ENCODE measurements at regions not wholly inside any gene's neighbourhood (a gene's known extent, or its start where the extent isn't known, plus 50 kb on each side); places are given as distances from the start of the nearest gene placed in this dataset.
"Not testable (repeated sequence)": the region's sequence is repeated elsewhere in the genome, so short reads cannot be mapped to it uniquely, and the experiment has no call there.

DNA sequence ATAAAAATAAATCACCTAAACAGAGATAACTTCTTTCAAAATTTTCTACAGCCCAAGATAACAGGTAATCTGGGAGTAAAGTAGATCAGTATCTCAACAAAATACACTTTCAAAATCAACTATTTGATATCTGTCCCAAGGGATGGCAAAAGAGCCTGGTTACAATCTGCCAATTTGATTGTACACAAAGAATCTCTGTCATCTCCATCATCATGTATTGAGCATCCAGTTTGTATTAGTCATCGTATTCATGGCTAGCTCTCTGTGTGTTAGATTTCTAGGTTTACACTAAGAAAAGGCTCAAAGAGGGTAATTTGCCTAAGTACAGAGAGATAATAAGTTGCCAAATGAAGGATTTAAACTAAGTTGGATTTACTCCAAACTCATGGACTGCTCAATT, 329.0 kb upstream of the NRSN1 start:
- WGBS, 5 donors: 89 to 98% (median 95%) methylated on average over 1 of the region's 1 CpG
- intact Hi-C loops (cut with DNase I; ENCODE audit: low total_unique reads): no loop called here
- Histone ChIP-seq H3K27ac (no peak overlapping the region), H3K4me1 (no peaks in the 10 kb centered on the region), H3K36me3 (no peaks in the 10 kb centered on the region), H3K4me3 (no peak overlapping the region), H3K9me3 (no peaks in the 10 kb centered on the region), H3K27me3 (replicated peaks in 1 of 7) (no peaks in the 10 kb centered on the region)
- no peak for DNase-seq
- no peak for TF ChIP-seq POLR2A (IDR thresholded peaks at IDR 0.05)
- TF ChIP-seq, protein P1, sequence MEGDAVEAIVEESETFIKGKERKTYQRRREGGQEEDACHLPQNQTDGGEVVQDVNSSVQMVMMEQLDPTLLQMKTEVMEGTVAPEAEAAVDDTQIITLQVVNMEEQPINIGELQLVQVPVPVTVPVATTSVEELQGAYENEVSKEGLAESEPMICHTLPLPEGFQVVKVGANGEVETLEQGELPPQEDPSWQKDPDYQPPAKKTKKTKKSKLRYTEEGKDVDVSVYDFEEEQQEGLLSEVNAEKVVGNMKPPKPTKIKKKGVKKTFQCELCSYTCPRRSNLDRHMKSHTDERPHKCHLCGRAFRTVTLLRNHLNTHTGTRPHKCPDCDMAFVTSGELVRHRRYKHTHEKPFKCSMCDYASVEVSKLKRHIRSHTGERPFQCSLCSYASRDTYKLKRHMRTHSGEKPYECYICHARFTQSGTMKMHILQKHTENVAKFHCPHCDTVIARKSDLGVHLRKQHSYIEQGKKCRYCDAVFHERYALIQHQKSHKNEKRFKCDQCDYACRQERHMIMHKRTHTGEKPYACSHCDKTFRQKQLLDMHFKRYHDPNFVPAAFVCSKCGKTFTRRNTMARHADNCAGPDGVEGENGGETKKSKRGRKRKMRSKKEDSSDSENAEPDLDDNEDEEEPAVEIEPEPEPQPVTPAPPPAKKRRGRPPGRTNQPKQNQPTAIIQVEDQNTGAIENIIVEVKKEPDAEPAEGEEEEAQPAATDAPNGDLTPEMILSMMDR (IDR thresholded peaks at IDR 0.05 in 8 of 11, conservative IDR thresholded peaks at IDR 0.05 in 3 of 11): no peak
- TF ChIP-seq POLR2AphosphoS5 (IDR thresholded peaks at IDR 0.05): no peak

DNA sequence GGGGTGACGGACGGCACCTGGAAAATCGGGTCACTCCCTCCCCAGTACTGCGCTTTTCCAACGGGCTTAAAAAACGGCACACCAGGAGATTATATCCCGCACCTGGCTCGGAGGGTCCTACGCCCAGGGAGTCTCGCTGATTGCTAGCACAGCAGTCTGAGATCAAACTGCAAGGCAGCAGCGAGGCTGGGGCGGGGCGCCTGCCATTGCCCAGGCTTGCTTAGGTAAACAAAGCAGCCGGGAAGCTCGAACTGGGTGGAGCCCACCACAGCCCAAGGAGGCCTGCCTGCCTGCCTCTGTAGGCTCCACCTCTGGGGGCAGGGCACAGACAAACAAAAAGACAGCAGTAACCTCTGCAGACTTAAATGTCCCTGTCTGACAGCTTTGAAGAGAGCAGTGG, 321.7 kb upstream of the NRSN1 start:
- H3K4me1 ChIP-seq; DNase-seq; H3K4me3 ChIP-seq; H3K36me3 ChIP-seq; H3K27me3 ChIP-seq (replicated peaks in 1 of 7); intact Hi-C loops (cut with DNase I; ENCODE audit: low total_unique reads); H3K27ac ChIP-seq: not testable (repeated sequence)
- peaks cover 0 to 11% (median 2%) of the 10 kb centered on the region in 8 donors for H3K9me3 ChIP-seq
- WGBS, 5 donors: 90 to 98% (median 93%) methylated on average over 11 to 15 of the region's 15 CpGs

DNA sequence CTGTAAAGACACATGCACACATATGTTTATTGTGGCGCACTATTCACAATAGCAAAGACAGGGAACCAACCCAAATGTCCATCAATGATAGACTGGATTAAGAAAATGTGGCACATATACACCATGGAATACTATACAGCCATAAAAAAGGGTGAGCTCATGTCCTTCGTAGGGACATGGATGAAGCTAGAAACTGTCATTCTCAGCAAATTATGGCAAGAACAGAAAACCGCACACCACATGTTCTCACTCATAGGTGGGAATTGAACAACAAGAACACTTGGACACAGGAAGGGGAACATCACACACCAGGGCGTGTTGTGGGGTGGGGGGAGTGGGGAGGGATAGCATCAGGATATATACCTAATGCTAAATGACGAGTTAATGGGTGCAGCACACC, 304.9 kb upstream of the NRSN1 start:
- WGBS, 5 donors: 80 to 94% (median 88%) methylated on average over 4 to 5 of the region's 5 CpGs
- intact Hi-C loops (cut with DNase I; ENCODE audit: low total_unique reads): not testable (repeated sequence)

DNA sequence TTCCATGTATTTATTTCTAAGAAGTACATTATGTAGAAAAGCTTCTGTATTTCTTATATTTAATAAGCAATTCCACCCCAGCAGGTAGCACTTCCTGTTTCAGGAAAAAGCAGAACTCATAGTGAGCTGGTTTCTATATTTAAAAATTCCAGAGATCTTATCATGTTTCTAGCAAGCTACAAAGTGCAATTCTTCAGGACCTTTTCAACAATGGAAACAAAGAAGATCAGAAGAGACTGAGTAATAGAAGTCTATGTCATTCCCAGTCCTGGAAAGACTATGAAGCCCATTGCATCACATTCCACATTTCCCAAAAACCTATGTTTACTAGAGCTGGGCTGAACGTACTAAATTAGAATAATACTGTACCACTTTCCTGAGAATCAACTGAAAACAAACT, 302.6 kb upstream of the NRSN1 start:
- intact Hi-C loops (cut with DNase I; ENCODE audit: low total_unique reads): no loop called here
- H3K9me3 ChIP-seq: peaks cover 0 to 12% (median 5%) of the 10 kb centered on the region in 8 donors
- no peaks in the 10 kb centered on the region for H3K4me1 ChIP-seq
- DNase-seq: no peak
- H3K36me3 ChIP-seq: no peaks in the 10 kb centered on the region
- no peaks in the 10 kb centered on the region for H3K27me3 ChIP-seq (replicated peaks in 1 of 7)
- TF ChIP-seq, protein P1 (IDR thresholded peaks at IDR 0.05 in 8 of 11, conservative IDR thresholded peaks at IDR 0.05 in 3 of 11): no peak
- no peak for TF ChIP-seq POLR2A (IDR thresholded peaks at IDR 0.05)
- TF ChIP-seq POLR2AphosphoS5 (IDR thresholded peaks at IDR 0.05): no peak
- H3K4me3 ChIP-seq: no peak overlapping the region
- no peak overlapping the region for H3K27ac ChIP-seq
- WGBS, 5 donors: 31 to 68% (median 40%) methylated on average over 1 of the region's 1 CpG

More for the DNA sequence above, 304.9 kb upstream of the NRSN1 start:
- not testable (repeated sequence) for H3K4me3 ChIP-seq; H3K36me3 ChIP-seq; H3K27ac ChIP-seq; DNase-seq; H3K4me1 ChIP-seq; H3K27me3 ChIP-seq (replicated peaks in 1 of 7)
- peaks cover 0 to 15% (median 5%) of the 10 kb centered on the region in 8 donors for H3K9me3 ChIP-seq

DNA sequence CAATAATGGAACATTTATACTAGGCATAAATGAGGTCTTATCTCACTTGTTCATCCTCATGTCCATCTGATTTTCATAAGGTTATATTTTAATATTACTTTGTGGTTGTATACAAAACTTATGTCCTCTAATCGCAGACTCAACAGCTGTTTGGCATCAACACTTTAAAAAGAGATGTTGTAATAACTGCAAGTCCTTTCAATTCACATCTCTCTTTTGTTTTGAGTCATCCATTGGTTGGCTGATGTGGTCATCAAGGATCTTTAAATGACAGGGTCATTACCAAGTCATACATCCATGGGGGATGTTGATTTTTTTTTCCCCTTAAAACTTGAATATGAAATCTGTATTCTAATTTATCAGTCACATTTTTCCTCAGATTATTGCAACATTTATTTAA, 299.4 kb upstream of the NRSN1 start:
- WGBS, 5 donors: 67 to 89% (median 80%) methylated on average over 1 of the region's 1 CpG
- Histone ChIP-seq H3K9me3 (peaks cover 0 to 29% (median 13%) of the 10 kb centered on the region in 8 donors), H3K4me3 (no peak overlapping the region), H3K36me3 (no peaks in the 10 kb centered on the region), H3K27ac (no peak overlapping the region), H3K27me3 (replicated peaks in 1 of 7) (no peaks in the 10 kb centered on the region), H3K4me1 (no peaks in the 10 kb centered on the region)
- intact Hi-C loops (cut with DNase I; ENCODE audit: low total_unique reads): no loop called here
- DNase-seq: no peak
- TF ChIP-seq, protein P1 (IDR thresholded peaks at IDR 0.05 in 8 of 11, conservative IDR thresholded peaks at IDR 0.05 in 3 of 11): no peak
- TF ChIP-seq POLR2A (IDR thresholded peaks at IDR 0.05) (no peak), POLR2AphosphoS5 (IDR thresholded peaks at IDR 0.05) (no peak)
